NCI-H2171 treated with DMSO at 0.1 percent for 48 hours (cell line): ENCODE measurements at regions not wholly inside any gene's neighbourhood (a gene's known extent, or its start where the extent isn't known, plus 50 kb on each side); places are given as distances from the start of the nearest gene placed in this dataset.
"Not testable (repeated sequence)": the region's sequence is repeated elsewhere in the genome, so short reads cannot be mapped to it uniquely, and the experiment has no call there.

Experiments
- DNase-seq: peaks from one replicate; lab custom pipeline; 2025; lab: John Stamatoyannopoulos, UW

DNA sequence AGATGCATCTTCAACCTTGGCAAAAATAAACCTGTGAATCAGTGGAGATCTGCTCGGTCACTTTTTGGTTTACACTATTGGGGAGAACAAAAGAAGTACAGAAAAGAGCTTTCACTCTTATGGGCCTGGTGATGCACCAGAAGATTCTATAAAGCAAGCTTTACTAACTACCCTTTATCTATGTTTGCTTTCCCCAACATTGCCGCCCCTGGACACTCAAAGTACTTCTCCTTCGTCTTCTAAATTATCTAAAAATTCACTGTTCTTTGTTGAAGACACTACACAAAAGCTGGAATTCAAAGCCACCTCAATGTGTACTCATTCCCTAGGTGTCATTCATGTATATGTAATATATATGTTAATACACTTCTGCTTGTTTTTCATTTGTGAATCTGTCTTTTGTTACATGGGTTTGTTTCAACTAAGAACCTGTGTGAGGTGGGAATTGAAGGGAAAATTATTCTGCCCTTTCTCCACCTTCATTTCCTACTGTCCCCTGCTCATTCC, 97.9 kb upstream of the BTN3A2 start:
- no peak for DNase-seq

- peak; percentile 32 for DNase-seq
These were observed 96.2 kb upstream of the BTN3A2 start for GRCh38 chr6:26268659-26269402.

GRCh38 chr6:26269531-26270485, 95.2 kb upstream of the BTN3A2 start:
- DNase-seq: peak; percentile 73

- peak; percentile 65 for DNase-seq
These were observed 94.5 kb upstream of the BTN3A2 start for GRCh38 chr6:26270486-26270861.

- DNase-seq: peak; percentile 95
These were observed 93.9 kb upstream of the BTN3A2 start for GRCh38 chr6:26270903-26271667.

DNA sequence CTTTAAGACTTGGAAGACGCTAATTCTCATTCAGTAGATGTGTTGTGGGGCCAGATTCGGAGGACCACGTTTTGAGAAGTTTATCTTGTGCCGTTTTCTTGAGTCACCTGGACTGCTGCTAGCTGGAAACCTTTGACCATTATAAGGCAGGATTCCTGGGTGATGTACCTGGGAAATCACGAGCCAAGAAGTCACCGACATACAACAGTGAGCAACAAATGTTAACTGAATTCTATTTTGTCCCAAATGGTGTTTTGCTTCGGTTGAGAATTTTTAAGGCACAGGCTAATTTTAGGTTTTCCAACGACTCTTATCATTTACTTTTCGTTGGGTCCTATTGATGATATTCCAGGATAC, 93.4 kb upstream of the BTN3A2 start:
- no peak for DNase-seq

DNA sequence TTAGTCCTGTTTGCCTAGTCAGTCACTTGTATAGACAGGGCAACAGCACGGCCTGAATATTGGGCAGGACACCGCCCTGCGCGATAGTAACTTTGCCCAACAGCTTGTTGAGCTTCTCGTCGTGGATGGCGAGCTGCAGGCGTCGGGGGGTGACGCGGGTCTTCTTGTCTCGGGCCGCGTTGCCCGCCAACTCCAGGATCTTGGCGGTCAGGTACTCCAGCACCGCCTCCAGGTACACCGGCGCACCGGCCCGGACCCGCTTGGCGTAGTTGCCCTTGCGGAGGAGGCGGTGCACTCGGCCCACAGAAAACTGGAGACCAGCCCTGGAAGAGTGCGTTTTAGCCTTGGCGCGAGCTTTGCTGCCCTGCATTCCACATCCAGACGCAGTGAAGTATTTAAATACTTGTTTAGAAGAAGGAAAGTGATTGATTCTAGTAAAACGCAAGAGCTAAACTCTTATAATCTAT, 92.8 kb upstream of the BTN3A2 start:
- peak; percentile 76 for DNase-seq

- DNase-seq: no peak
These were observed 91.1 kb upstream of the BTN3A2 start for GRCh38 chr6:26273673-26274588.

DNA sequence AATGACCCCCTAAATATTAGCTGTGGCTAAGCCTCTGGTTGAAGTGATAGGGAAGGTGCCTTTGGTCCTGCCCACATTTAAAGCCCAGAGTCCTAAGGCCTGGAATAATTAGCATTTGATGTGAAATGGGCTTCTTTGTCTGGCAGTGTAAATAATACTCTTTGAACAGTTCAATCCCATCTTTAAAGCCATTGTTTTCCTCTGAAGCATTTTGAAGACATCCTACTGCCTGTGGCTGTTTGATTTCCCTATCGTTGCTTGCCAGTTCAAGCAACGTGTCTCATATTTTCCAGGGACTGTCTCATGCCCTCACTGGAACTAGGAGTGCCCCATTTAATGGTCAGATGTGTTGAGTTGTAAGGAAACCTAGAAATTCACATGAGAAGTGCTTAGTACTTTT, 89.3 kb upstream of the BTN3A2 start:
- DNase-seq: no peak

DNA sequence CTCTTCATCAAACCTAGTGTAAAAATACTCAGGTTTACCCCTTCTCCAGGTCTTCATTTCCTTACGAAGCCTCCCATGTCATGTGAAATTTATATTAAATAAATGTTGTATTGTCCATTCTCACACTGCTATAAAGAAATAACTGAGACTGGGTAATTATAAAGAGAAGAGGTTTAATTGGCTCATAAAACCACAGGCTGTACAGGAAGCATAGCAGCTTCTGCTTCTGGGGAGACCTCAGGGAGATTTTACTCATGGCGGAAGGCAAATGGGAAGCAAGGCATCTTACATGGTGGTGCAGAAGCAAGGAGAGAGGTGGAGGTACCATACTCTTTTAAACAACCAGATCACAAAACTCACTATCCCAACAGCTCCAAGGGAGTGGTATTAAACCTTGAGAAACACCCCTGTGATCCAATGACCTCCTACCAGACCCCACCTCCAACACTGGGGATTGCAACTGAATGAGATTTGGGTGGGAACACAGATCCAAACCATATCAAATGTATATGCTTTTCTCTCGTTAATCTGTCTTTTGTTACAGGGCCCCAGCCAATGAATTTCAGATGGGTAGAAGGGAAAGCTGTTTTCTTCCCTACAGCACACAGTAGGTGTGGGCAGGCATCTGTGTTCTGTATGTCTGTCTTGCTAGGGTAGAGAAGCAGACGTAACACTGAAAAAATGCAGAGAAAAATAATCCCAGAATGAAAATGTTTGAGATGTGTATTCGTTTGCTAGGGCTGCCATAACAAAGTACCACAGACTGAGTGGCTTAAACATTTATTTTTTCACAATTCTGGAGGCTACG, 88.0 kb upstream of the BTN3A2 start:
- no peak for DNase-seq

DNA sequence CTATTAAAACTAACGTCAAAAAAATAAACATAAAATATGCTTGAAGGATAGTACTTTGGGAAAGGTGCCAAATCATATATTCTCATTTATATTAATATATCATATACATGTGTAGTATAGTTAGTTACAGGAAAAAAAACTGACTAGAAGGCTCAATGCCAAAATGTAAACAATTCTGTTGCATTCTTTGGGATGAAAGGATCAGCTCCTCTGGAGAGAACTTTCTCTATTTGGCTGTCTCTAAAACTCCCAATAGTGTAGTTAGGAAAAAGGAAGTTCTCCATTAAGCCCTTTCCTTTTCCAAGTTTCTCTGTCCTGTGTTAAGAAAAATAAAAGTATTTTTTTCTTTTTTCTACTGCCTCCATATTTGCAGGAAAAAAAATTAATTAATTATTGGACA, 86.5 kb upstream of the BTN3A2 start:
- no peak for DNase-seq

DNA sequence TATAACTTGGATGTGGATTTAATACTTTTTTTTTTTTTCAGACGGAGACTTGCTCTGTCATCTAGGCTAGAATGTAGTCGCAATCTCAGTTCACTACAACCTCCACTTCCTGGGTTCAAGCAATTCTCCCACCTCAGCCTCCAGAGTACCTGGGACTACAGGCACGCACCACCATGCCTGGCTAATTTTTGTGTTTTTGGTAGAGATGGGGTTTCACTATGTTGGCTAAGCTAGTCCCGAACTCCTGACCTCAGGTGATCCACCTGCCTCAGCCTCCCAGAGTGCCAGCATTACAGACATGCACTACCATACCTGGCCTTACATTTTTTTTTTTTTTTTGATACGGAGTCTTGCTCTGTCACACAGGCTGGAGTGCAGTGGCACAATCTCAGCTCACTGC, 85.6 kb upstream of the BTN3A2 start:
- DNase-seq: not testable (repeated sequence)

DNA sequence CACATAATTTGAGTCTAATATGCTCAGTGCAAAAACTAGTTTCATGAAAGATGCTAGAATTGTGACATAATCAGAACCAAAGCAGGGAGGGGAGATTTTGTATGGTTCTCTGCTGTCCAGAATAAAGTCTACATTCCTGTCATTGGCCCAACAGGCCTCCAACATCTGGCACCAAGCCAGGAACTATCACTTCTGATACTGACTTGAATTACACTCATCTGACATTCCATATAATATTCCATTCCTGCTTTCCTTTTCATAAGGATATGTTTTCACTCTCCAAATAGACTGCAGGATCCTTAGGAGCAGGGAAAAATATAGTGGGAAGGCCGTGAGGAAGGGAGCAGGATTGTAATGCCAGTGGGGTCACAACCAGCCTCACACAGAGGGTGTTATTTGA, 84.6 kb upstream of the BTN3A2 start:
- no peak for DNase-seq

DNA sequence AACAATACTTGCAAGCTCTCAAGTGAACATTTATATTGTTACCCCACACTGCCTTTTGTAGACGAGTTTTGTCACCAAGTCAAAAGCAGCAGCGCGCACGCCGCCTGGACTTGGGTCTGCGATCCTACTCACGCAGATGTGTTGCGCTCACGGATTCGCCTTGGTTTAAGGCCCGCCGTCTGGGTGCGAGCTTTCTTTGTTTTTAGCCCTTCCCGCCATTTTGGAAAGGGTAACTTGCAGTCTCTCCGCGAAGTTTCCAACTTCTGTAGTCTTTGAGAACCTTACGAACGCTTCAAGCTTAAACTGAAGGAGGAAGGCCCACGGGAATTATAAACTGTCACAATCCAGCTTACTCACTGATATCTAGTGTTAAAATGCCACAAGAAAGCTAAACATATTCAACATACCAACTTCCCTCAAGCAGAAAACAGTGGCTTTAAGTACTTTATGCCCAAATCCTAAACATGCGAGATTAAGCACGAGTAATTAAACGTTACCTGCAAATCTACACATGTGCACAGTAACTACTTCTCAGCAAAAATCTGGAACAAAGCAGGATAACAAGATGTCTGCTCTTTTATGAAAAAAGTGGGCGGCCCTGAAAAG, 80.4 kb upstream of the BTN3A2 start:
- peak; percentile 73 for DNase-seq

DNA sequence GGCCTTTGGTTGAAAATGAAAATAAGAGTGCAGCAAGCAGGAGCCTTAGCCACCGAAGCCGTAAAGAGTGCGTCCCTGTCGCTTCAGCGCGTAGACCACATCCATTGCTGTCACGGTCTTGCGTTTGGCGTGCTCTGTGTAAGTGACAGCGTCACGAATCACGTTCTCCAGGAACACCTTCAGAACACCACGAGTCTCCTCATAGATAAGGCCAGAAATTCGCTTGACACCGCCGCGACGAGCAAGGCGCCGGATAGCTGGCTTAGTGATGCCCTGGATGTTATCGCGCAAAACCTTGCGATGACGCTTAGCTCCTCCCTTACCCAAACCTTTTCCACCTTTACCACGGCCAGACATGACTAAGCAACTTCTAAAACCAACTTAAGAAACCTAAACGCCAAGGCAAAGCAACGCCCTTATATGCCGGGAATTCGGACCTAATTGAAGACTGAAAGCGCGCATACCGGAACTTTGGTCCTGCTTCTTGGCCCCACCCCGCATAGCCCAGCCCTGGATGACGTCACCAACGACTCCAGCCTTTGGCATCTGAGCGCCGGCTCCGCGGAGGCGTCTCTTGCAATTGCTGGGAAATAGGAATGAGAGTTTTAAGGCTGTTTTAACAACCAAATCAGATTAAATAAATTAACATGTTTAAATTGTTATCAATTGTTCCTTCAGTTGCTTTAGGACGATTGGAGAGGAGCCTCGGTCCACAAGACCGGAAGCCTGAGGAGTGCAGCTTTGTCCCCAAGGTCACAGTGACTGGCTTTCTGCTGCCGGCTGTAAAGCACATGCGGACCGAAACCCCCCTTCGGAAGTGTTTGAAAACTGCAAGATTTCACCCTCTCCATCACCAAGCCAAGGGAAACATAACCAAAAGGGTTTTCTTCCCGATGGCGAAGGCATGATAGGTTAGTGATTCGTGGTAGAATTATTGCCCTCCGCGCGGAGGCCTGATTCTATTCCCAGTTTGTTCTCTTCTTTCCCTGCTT, 79.6 kb upstream of the BTN3A2 start:
- peak; percentile 98 for DNase-seq

DNA sequence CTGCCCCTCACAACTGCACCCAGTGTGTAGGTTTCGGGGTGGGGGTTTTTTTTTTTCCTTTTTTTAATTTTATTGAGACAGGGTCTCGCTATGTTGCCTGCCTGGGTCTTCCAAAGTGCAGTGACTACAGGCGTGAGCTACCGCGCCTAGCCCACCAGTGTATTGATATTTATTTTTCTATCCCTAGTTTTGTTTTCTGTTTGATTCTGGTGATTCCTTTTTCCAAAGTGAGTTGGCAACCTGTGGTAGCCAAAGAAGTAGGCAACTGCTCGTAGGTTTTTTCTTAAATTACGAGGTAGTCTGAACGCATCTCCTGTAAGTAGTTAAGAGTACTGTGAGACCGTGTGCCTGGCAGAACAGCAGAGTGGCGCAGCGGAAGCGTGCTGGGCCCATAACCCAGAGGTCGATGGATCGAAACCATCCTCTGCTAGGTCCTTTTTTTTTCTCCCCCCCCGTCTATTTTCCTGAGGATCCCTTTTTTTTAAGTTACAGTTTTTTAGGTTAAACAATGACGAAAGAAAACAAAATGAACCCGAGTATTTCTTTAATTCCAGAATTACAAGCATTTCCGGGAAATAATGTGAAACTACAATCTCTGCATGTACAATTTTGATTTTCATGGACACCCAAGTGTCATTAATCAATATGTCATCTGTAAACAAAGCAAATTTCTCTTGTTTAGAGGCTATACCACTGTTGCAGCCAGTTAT, 78.7 kb upstream of the BTN3A2 start:
- peak; percentile 84 for DNase-seq

GRCh38 chr6:26288155-26288554, 76.8 kb upstream of the BTN3A2 start:
- DNase-seq: no peak

DNA sequence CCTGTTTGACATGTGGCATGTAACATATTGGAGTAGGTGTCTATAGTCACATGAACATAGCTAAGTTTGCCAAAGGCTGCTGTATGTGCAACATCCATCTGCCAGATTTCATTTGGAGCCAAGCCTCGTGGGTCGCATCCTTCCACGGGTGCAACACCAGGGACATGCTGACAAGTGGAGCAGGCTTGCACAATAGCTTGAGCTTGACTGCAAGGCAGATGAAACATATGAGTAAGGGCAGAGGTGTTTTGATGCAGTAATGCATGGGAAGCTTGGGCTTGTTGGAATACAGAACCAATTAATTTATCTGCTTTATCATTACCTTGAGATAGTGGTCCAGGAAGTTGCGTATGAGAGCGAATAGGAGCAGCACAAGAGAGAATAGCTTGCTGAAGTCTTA, 74.1 kb upstream of the BTN3A2 start:
- no peak for DNase-seq
